GF-D8 (cell line): ENCODE measurements at regions not wholly inside any gene's neighbourhood (a gene's known extent, or its start where the extent isn't known, plus 50 kb on each side); places are given as distances from the start of the nearest gene placed in this dataset.
"Not testable (repeated sequence)": the region's sequence is repeated elsewhere in the genome, so short reads cannot be mapped to it uniquely, and the experiment has no call there.

Source experiments
- DNase-seq: peaks from one replicate; lab custom pipeline; 2025; lab: John Stamatoyannopoulos, UW

GRCh38 chr2:187873132-187873531 lies 318.9 kb upstream of the TFPI start:
- no peak for DNase-seq

- DNase-seq: no peak
Measured at GRCh38 chr2:187874786-187875185, 320.6 kb upstream of the TFPI start.

GRCh38 chr2:187875261-187876141 lies 321.3 kb upstream of the TFPI start:
- no peak for DNase-seq

- DNase-seq: no peak
Measured at GRCh38 chr2:187876554-187876953, 322.3 kb upstream of the TFPI start.

GRCh38 chr2:187877391-187877790 lies 323.2 kb upstream of the TFPI start:
- no peak for DNase-seq

GRCh38 chr2:187878112-187878511 lies 323.9 kb upstream of the TFPI start:
- no peak for DNase-seq

- DNase-seq: no peak
Measured at GRCh38 chr2:187879491-187879890, 325.3 kb upstream of the TFPI start.

GRCh38 chr2:187884003-187884402 lies 329.8 kb upstream of the TFPI start:
- no peak for DNase-seq

GRCh38 chr2:187890690-187891089 lies 336.5 kb upstream of the TFPI start:
- no peak for DNase-seq

GRCh38 chr2:187900021-187900420 lies 345.8 kb upstream of the TFPI start:
- DNase-seq: no peak

- DNase-seq: no peak
Measured at GRCh38 chr2:187906021-187906420, 351.8 kb upstream of the TFPI start.

GRCh38 chr2:187910922-187911321 lies 356.7 kb upstream of the TFPI start:
- DNase-seq: not testable (repeated sequence)

GRCh38 chr2:187912950-187913349 lies 358.7 kb upstream of the TFPI start:
- DNase-seq: no peak

GRCh38 chr2:187915810-187916209 lies 361.6 kb upstream of the TFPI start:
- DNase-seq: no peak

- no peak for DNase-seq
Measured at GRCh38 chr2:187916799-187917198, 362.6 kb upstream of the TFPI start.

GRCh38 chr2:187917535-187917934 lies 363.3 kb upstream of the TFPI start:
- no peak for DNase-seq

GRCh38 chr2:187918996-187919821 lies 365.0 kb upstream of the TFPI start:
- DNase-seq: no peak

- no peak for DNase-seq
Measured at GRCh38 chr2:187920511-187920910, 366.3 kb upstream of the TFPI start.

GRCh38 chr2:187922846-187923245 lies 368.6 kb upstream of the TFPI start:
- DNase-seq: no peak

- DNase-seq: no peak
Measured at GRCh38 chr2:187924293-187924692, 367.4 kb upstream of the GULP1 start.

GRCh38 chr2:187934236-187934635 lies 357.4 kb upstream of the GULP1 start:
- DNase-seq: no peak

- DNase-seq: no peak
Measured at GRCh38 chr2:187934692-187935091, 357.0 kb upstream of the GULP1 start.

- DNase-seq: no peak
Measured at GRCh38 chr2:187935126-187935525, 356.5 kb upstream of the GULP1 start.
